NCI-H1092 (cell line): ENCODE measurements at regions not wholly inside any gene's neighbourhood (a gene's known extent, or its start where the extent isn't known, plus 50 kb on each side); places are given as distances from the start of the nearest gene placed in this dataset.
"Not testable (repeated sequence)": the region's sequence is repeated elsewhere in the genome, so short reads cannot be mapped to it uniquely, and the experiment has no call there.

Experiments used
- DNase-seq: peaks from one replicate; lab custom pipeline; 2025; lab: John Stamatoyannopoulos, UW

DNA sequence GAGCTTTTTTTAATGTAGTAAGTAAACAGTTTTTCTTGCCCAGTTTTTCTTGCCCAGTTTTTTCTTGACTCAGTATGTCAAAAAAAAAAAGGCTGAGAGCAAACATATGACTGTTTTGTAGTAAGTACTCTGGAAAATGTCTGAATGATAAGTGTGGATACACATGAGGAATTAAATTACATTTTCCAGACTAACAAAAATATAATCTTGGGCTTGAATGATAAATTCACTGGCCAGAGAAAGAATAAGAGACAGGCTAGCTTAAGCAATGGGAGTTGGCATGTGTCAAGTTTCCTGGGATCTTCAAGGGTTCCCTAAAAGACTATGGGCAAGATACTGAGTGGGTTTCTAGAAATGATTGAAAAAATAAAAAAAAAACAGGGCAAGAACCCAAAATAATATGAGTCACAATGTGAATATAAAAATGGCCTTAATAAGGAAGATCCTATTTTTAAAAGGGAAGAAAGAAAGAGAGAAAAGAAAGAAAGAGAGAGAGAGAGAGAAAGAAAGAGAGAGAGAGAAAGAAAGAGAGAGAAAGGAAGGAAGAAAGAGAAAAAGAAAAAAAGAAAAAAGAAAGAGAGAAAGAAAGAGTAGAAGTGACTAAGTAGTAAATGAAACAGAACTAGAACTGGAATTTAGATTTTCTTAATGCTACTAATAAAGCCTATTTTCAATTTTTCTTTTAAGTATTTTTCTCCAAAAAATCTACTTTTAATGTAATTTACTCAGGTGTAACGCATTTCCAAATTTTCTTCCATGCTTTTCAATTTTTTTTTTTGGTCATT lies 60.2 kb downstream of the TFPI2 start:
- no peak for DNase-seq

GRCh38 chr7:93828260-93828659 lies 62.3 kb downstream of the TFPI2 start:
- no peak for DNase-seq

DNA sequence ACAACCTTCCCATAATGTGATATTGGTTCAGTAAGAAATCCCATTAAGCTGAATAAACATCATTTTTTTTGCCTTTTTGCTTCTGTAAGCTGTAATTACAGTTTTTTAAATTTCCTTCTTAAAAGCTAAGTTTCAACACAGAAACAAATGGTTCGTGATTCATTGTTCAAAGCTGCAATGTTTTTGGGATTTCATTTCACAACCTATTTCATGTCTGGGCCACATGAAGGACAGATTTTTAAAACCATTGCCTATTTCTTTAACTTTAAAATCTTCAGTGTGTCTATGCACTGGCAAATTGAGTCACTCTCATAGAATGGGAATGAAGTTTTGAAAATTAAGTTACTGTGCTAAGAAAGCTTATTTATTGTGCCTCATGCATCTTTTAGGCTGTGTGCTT lies 66.9 kb downstream of the TFPI2 start:
- DNase-seq: no peak

GRCh38 chr7:93821463-93821862 lies 69.1 kb downstream of the TFPI2 start:
- no peak for DNase-seq

- no peak for DNase-seq
Measured at GRCh38 chr7:93819699-93820098, 70.9 kb downstream of the TFPI2 start.

GRCh38 chr7:93817526-93817925 lies 73.0 kb downstream of the TFPI2 start:
- DNase-seq: no peak

GRCh38 chr7:93817004-93817403 lies 73.5 kb downstream of the TFPI2 start:
- no peak for DNase-seq

DNA sequence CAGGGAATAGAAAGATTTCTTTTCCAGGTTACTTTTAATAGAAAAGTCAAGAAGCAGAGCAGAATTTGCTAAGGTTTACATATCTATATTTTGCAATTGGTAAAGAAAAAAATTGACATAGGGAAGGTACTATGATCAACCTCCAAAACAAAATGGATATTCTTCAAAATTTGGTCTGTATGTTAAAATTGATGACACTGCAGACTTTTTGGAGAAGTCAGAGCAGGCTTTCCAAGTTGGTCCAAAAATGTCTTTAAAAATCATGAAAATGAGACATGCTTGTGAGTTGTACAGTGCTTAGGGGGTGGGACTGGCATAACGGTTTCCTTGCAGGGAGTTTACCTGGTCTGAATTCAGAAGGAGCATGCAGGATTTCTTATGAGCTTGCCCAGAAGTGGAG lies 77.0 kb downstream of the TFPI2 start:
- DNase-seq: no peak

DNA sequence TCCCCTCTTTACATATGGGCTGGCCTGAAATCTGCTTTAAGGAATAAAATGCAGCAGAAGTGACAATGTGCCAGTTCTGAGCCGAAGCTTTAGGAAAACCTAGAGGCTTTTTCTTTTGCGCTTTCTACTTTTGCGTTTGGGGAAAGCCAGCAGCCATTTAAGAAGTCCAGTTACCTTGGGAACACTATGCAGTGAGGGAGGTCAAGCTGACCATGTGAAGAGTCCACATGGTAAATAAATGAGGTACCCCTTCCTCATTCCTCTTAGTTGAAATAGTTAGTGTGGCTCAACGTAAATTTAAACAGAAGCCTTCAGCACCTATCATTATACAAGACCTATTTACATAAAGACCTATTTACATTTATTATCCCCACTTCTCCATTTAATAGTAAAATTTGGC lies 78.5 kb downstream of the TFPI2 start:
- DNase-seq: no peak

DNA sequence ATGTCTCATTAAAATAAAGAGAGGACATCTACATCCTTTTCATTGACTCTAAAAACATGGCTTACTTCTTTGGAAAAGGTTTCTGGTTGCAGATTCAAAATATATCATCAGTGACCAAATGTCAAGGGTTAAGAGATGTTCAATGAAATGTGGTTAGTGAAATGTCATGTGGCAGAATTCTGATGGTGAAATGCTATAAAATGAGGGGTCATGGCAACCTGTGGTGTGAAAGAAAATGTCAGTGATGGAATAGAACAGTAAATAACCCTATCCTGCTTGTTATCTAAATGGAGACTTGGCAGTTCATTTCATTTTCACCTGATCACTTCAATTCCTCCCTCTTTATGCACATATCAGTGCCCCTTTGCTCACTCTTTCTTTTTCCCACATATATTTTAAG lies 79.4 kb downstream of the TFPI2 start:
- no peak for DNase-seq

GRCh38 chr7:93810561-93810960 lies 80.0 kb downstream of the TFPI2 start:
- no peak for DNase-seq

DNA sequence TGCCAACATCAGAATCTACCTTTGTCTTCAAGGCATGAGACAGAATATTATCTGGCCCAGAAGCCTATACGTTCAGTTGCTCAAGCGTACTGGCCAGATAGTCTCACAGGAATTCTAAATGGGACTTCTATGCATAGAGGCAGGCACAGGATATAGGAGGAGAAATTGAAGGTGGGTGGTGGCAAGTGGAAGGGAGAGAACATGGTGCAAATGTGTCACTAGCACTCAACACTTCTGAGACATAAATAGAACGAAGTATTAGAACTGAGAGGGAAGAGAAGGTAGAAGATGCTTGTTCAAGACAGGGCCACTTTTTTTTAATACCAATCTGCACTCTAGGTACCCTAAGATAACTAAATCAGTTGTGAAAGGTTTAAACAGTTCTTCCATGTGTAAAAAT lies 85.8 kb downstream of the TFPI2 start:
- no peak for DNase-seq

- DNase-seq: no peak
Measured at GRCh38 chr7:93799750-93800357, 90.7 kb downstream of the TFPI2 start.

DNA sequence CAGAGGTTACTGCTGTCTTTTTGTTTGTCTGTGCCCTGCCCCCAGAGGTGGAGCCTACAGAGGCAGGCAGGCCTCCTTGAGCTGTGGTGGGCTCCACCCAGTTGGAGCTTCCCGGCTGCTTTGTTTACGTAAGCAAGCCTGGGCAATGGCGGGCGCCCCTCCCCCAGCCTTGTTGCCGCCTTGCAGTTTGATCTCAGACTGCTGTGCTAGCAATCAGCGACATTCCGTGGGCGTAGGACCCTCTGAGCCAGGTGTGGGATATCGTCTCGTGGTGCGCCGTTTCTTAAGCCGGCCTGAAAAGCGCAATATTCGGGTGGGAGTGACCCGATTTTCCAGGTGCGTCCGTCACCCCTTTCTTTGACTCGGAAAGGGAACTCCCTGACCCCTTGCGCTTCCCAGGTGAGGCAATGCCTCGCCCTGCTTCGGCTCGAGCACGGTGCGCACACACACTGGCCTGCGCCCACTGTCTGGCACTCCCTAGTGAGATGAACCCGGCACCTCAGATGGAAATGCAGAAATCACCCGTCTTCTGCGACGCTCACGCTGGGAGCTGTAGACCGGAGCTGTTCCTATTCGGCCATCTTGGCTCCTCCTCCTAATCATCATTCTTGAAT lies 97.4 kb downstream of the TFPI2 start:
- DNase-seq: not testable (repeated sequence)

GRCh38 chr7:93779115-93779514 lies 111.4 kb downstream of the TFPI2 start:
- no peak for DNase-seq

- no peak for DNase-seq
Measured at GRCh38 chr7:93778384-93778783, 112.2 kb downstream of the TFPI2 start.

GRCh38 chr7:93773446-93773845 lies 117.1 kb downstream of the TFPI2 start:
- DNase-seq: no peak

DNA sequence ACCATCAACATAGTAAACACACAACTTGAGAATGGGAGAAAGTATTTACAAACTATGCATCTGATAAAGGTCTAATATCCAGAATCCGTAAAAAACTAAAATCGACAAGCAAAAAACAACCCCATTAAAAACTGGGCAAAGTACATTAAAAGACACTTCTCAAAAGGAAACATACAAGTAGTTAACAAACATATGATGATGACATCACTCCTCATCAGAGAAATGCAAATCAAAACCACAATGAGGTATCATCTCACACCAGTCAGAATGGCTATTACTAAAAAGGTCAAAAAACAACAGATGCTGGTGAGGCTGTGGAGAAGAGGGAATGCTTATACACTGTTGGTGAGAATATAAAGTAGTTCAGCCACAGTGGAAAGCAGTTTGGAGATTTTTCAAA lies 125.1 kb downstream of the TFPI2 start:
- DNase-seq: no peak

GRCh38 chr7:93758631-93759030 lies 131.9 kb downstream of the TFPI2 start:
- no peak for DNase-seq

DNA sequence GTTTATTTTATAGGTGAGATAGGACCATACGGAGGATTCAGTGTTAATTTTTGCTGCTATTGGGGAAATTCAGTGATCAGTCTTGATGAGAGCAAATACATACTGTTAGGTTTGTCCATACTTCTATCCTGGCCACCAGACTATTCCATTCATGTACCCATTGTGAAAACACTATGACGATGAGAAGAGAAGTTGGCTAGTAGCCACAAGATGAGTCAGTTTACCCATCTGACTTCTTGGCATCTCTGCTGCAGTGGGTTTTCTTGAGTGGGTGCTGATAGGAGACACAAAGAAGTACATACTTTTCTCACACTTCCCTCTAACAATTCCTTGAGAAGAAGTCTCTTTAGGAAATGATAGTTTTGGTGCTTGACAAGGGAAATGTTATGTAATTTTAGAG lies 133.1 kb downstream of the TFPI2 start:
- no peak for DNase-seq

GRCh38 chr7:93756890-93757289 lies 133.7 kb downstream of the TFPI2 start:
- DNase-seq: no peak

DNA sequence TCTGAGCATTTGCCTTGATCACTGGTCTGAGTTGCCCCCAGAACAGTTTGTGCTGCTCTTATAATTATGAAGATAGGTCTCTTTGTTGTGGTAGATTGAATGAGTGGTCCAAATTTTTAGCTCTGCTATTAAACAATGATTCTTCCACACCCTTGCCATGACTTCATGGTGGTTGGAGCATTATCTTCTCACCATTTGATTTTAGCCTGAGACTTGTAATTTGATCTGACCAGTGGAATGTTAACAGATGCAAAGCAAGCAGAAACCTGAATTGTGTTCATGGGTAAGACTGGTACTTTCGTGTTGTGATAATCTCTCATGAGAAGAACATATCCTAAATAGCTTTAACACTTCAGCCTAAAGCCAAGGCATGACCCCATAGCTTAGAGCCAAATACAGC lies 139.1 kb downstream of the TFPI2 start:
- DNase-seq: no peak

DNA sequence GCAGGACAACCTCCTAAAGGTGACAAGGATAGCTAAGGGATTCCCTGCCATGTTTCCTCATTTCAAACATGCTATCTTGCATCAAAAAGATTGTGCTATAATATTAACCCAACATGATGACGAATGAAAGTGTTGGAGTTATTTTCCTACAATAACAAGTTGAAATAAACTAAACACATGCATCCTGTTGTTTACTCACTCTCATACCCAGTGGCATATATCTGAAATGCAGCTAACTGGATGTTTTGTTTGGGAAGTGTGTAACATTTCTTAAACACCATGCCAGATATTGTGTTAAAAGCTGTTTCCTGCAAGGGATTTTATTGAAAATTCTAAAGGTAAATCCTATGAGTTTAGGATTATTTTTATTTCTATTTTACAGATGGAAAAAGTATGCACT lies 139.6 kb downstream of the TFPI2 start:
- DNase-seq: no peak

- no peak for DNase-seq
Measured at GRCh38 chr7:93747019-93747418, 143.5 kb downstream of the TFPI2 start.
